ENCODE measurements at regions not wholly inside any gene's neighbourhood (a gene's known extent, or its start where the extent isn't known, plus 50 kb on each side); places are given as distances from the start of the nearest gene placed in this dataset.

- Histone ChIP-seq H2AK5ac (ENCODE audit: low read depth, low read length) (no peak overlapping the region), H4K20me1 (ENCODE audit: insufficient read depth, low read length) (no peaks in the 10 kb centered on the region), H3K23ac (ENCODE audit: low read depth, low read length) (no peak overlapping the region), H3K36me3 (ENCODE audit: control insufficient read depth, insufficient read depth, low read length) (no peaks in the 10 kb centered on the region), H2BK5ac (ENCODE audit: low read depth, low read length, poor library complexity, severe bottlenecking) (no peak overlapping the region), H3K27me3 (ENCODE audit: control insufficient read depth, insufficient read depth, low read length) (no peaks in the 10 kb centered on the region), H4K8ac (ENCODE audit: low read depth in 2 of 2, low read length in 2 of 2) (no peak overlapping the region), H2BK120ac (ENCODE audit: low read depth, low read length) (no peak overlapping the region), H3K56ac (ENCODE audit: extremely low read depth, insufficient read depth, low read length) (no peak overlapping the region), H2BK15ac (ENCODE audit: low read depth, low read length) (no peak overlapping the region), H4K91ac (ENCODE audit: insufficient read depth, low read depth, low read length) (no peak overlapping the region), H3K9ac (ENCODE audit: low read depth, low read length) (no peak overlapping the region), H3K9me3 (ENCODE audit: control insufficient read depth, insufficient read depth, low read length) (no peaks in the 10 kb centered on the region), H2BK20ac (ENCODE audit: low read depth, low read length) (no peak overlapping the region), H3K14ac (replicated peaks; ENCODE audit: low read depth, low read length) (no peak overlapping the region), H2AFZ (replicated peaks; ENCODE audit: low read length, poor library complexity) (no peak overlapping the region), H3K9me1 (ENCODE audit: insufficient read depth, low read length) (no peaks in the 10 kb centered on the region), H4K5ac (ENCODE audit: low read depth, low read length) (no peak overlapping the region), H3K79me1 (ENCODE audit: low read depth in 1 of 2, low read length in 2 of 2) (no peaks in the 10 kb centered on the region), H3K4me2 (ENCODE audit: low read depth, low read length) (no peak overlapping the region), H3K4ac (ENCODE audit: low read depth, low read length) (no peak overlapping the region), H3K4me1 (ENCODE audit: control insufficient read depth, insufficient read depth, low read length) (no peaks in the 10 kb centered on the region), H3K18ac (ENCODE audit: low read depth, low read length) (no peak overlapping the region), H3K27ac (ENCODE audit: insufficient read depth, low read length) (no peak overlapping the region), H3K4me3 (ENCODE audit: insufficient read depth, low read depth, low read length) (no peak overlapping the region), H2AK9ac (replicated peaks; ENCODE audit: low read depth, low read length, poor library complexity) (no peak overlapping the region)
- ChIA-PET CTCF (interaction anchor here (0.6 kb wide), 1 partner anchor 40 kb away, joined by 3 read pairs; no protein-coding TSS in a partner anchor), POLR2A (ENCODE audit: unreplicated experiment) (no interaction called here)
- intact Hi-C loops (cut with micrococcal nuclease) (no loop called here), in situ Hi-C loops (cut with MboI; ENCODE audit: low sequenced_read_pairs) (no loop called here), dilution Hi-C loops (cut with HindIII; ENCODE audit: low sequenced_read_pairs, unreplicated experiment) (no loop called here)
- DNase-seq: peak; percentile 3
- WGBS, 2 experiments (ENCODE audit: extremely low coverage in 2 of 2, insufficient read length in 1 of 2): no CpG with 5 or more reads among the region's 5 CpGs
- ATAC-seq (ENCODE audit: low read depth): no peak
- no TSS peak for BruUV-seq (replicated peaks)
- no peak for TF ChIP-seq RAD21 (IDR thresholded peaks at IDR 0.05; ENCODE audit: low read length)
- TF ChIP-seq RCOR1 (IDR thresholded peaks at IDR 0.05; ENCODE audit: insufficient replicate concordance, low read length): no peak
- TF ChIP-seq, protein P1, sequence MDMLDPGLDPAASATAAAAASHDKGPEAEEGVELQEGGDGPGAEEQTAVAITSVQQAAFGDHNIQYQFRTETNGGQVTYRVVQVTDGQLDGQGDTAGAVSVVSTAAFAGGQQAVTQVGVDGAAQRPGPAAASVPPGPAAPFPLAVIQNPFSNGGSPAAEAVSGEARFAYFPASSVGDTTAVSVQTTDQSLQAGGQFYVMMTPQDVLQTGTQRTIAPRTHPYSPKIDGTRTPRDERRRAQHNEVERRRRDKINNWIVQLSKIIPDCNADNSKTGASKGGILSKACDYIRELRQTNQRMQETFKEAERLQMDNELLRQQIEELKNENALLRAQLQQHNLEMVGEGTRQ (IDR thresholded peaks at IDR 0.05; ENCODE audit: low read depth, low read length): no peak
- no peak for TF ChIP-seq SMC3 (IDR thresholded peaks at IDR 0.05; ENCODE audit: low read depth, low read length)
- no peak for TF ChIP-seq RFX5 (IDR thresholded peaks at IDR 0.05; ENCODE audit: low read depth, low read length)
- TF ChIP-seq, protein P2, sequence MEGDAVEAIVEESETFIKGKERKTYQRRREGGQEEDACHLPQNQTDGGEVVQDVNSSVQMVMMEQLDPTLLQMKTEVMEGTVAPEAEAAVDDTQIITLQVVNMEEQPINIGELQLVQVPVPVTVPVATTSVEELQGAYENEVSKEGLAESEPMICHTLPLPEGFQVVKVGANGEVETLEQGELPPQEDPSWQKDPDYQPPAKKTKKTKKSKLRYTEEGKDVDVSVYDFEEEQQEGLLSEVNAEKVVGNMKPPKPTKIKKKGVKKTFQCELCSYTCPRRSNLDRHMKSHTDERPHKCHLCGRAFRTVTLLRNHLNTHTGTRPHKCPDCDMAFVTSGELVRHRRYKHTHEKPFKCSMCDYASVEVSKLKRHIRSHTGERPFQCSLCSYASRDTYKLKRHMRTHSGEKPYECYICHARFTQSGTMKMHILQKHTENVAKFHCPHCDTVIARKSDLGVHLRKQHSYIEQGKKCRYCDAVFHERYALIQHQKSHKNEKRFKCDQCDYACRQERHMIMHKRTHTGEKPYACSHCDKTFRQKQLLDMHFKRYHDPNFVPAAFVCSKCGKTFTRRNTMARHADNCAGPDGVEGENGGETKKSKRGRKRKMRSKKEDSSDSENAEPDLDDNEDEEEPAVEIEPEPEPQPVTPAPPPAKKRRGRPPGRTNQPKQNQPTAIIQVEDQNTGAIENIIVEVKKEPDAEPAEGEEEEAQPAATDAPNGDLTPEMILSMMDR (conservative IDR thresholded peaks at IDR 0.05; ENCODE audit: low read depth, low read length): no peak
- no peak for TF ChIP-seq CHD1 (IDR thresholded peaks at IDR 0.05; ENCODE audit: low read depth, low read length)
- no peak for TF ChIP-seq NFE2L2 (IDR thresholded peaks at IDR 0.05; ENCODE audit: low read depth, low read length)
Measured at GRCh38 chr5:112036206-112036605, 279.2 kb upstream of the NREP start.
